Vagina (tissue), 2 donors: ENCODE measurements at regions not wholly inside any gene's neighbourhood (a gene's known extent, or its start where the extent isn't known, plus 50 kb on each side); places are given as distances from the start of the nearest gene placed in this dataset.

Experiments used
- CTCF ChIP-seq, 3 experiments: fragments of 450-650 bp in 2 of 3; fragments of 200-600 bp in 1 of 3; sonication (generic) in 1 of 3; IDR thresholded peaks; one replicate each; pipeline ENCODE4 v1.5.1; 2017 to 2019; ENCODE audit warnings: antibody characterized with exemption in 3 of 3, mild to moderate bottlenecking in 2 of 3, moderate library complexity in 2 of 3
- POLR2A ChIP-seq, 2 donors: fragments of 450-650 bp; IDR thresholded peaks; one replicate each; pipeline ENCODE4 v1.6.1; 2017; ENCODE audit warnings: antibody characterized with exemption in 2 of 2, mild to moderate bottlenecking in 2 of 2, moderate library complexity in 2 of 2

GRCh38 chr10:88218362-88218761 lies 354.9 kb downstream of the PTEN start:
- TF ChIP-seq CTCF (IDR thresholded peaks at IDR 0.05) (no peak), POLR2A (IDR thresholded peaks at IDR 0.05) (no peak)
